Neural cell (in vitro differentiated cells): ENCODE measurements at regions not wholly inside any gene's neighbourhood (a gene's known extent, or its start where the extent isn't known, plus 50 kb on each side); places are given as distances from the start of the nearest gene placed in this dataset.

Source experiments
- H2AFZ ChIP-seq: fragments of 200-600, 300-800 bp; sonication (generic), shearing (Covaris generic); 2 replicates; pipeline ENCODE4 v1.6.0; 2014; ENCODE audit warnings: low read depth, mild to moderate bottlenecking, antibody characterized with exemption, low read length, moderate library complexity
- H3F3A ChIP-seq: fragments of 200-600 bp; shearing (Covaris generic); 2 replicates; pipeline ENCODE4 v1.6.1; 2016; ENCODE audit warnings: mild to moderate bottlenecking, moderate library complexity, mixed read lengths, antibody characterized with exemption, low read length; ENCODE audit not compliant: insufficient read depth, poor library complexity, severe bottlenecking
- H3K27ac ChIP-seq: fragments of 200-600, 300-800 bp; sonication (generic), shearing (Covaris generic); 2 replicates; pipeline ENCODE4 v1.5.1; 2014; ENCODE audit warnings: mild to moderate bottlenecking, low read length, moderate library complexity
- H3K27me3 ChIP-seq: fragments of 300-800, 200-600 bp; sonication (generic), shearing (Covaris generic); 2 replicates; pipeline ENCODE4 v1.6.0; 2014; ENCODE audit warnings: mild to moderate bottlenecking, low read depth, low read length, moderate library complexity; ENCODE audit not compliant: insufficient read depth
- H3K36me3 ChIP-seq: fragments of 300-800, 200-600 bp; sonication (generic), shearing (Covaris generic); 2 replicates; pipeline ENCODE4 v1.5.1; 2014; ENCODE audit warnings: mild to moderate bottlenecking, antibody characterized with exemption, low read length, moderate library complexity; ENCODE audit not compliant: insufficient read depth
- H3K4me2 ChIP-seq: fragments of 300-800, 200-600 bp; sonication (generic), shearing (Covaris generic); 2 replicates; pipeline ENCODE4 v1.6.0; 2014; ENCODE audit warnings: mild to moderate bottlenecking, low read length
- H3K4me3 ChIP-seq: fragments of 300-800, 200-600 bp; sonication (generic), shearing (Covaris generic); 2 replicates; pipeline ENCODE4 v1.5.1; 2014; ENCODE audit warnings: mild to moderate bottlenecking, low read length, moderate library complexity
- H3K79me2 ChIP-seq: fragments of 200-600 bp; shearing (Covaris generic); replicated peaks from 2 replicates; pipeline ENCODE4 v1.6.0; 2014; ENCODE audit warnings: mild to moderate bottlenecking, low read length, moderate library complexity; ENCODE audit not compliant: insufficient read depth
- H3K9ac ChIP-seq: fragments of 300-800, 200-600 bp; sonication (generic), shearing (Covaris generic); 2 replicates; pipeline ENCODE4 v1.6.1; 2016; ENCODE audit warnings: mild to moderate bottlenecking, low read length, mixed read lengths
- H3K9me2 ChIP-seq: fragments of 200-600 bp; shearing (Covaris generic); 2 replicates; pipeline ENCODE4 v1.6.1; 2016; ENCODE audit warnings: mild to moderate bottlenecking, low read length, mixed read lengths; ENCODE audit not compliant: insufficient read depth
- H3K9me3 ChIP-seq: fragments of 200-600, 300-800 bp; sonication (generic), shearing (Covaris generic); 2 replicates; pipeline ENCODE4 v1.6.1; 2016; ENCODE audit warnings: mild to moderate bottlenecking, mixed run types, low read length, moderate library complexity, mixed read lengths
- H4K20me1 ChIP-seq: fragments of 200-600 bp; shearing (Covaris generic); 2 replicates; pipeline ENCODE4 v1.6.1; 2016; ENCODE audit warnings: mild to moderate bottlenecking, mixed run types; ENCODE audit not compliant: insufficient read depth
- CTCF ChIP-seq: fragments of 450-650 bp; IDR thresholded peaks from 2 replicates; pipeline ENCODE4 v1.5.1; 2014; ENCODE audit warnings: antibody characterized with exemption, mild to moderate bottlenecking, moderate library complexity; ENCODE audit not compliant: poor library complexity, severe bottlenecking
- EP300 ChIP-seq: fragments of 450-650 bp; conservative IDR thresholded peaks from 2 replicates; pipeline ENCODE4 v1.6.1; 2014; ENCODE audit warnings: antibody characterized with exemption, mild to moderate bottlenecking, moderate library complexity; ENCODE audit not compliant: poor library complexity, severe bottlenecking
- EZH2 ChIP-seq: fragments of 200-600, 300-800 bp; shearing (Covaris generic), sonication (generic); IDR thresholded peaks from 2 replicates; pipeline ENCODE4 v1.6.1; 2014; ENCODE audit warnings: antibody characterized with exemption, low read length, borderline replicate concordance, mild to moderate bottlenecking; ENCODE audit not compliant: insufficient read depth, poor library complexity, severe bottlenecking
- MXI1 ChIP-seq: fragments of 450-650 bp; conservative IDR thresholded peaks from 2 replicates; pipeline ENCODE4 v1.6.1; 2014; ENCODE audit warnings: antibody characterized with exemption, mild to moderate bottlenecking; ENCODE audit not compliant: poor library complexity, severe bottlenecking
- POLR2AphosphoS5 ChIP-seq: IDR thresholded peaks from 2 replicates; pipeline ENCODE4 v1.6.1; 2012
- RAD21 ChIP-seq: fragments of 450-650 bp; conservative IDR thresholded peaks from 2 replicates; pipeline ENCODE4 v1.6.1; 2014; ENCODE audit warnings: antibody characterized with exemption, mild to moderate bottlenecking, moderate library complexity
- REST ChIP-seq: IDR thresholded peaks from 2 replicates; pipeline ENCODE4 v1.6.1; 2012; ENCODE audit warnings: borderline replicate concordance
- SMC3 ChIP-seq: fragments of 450-650 bp; conservative IDR thresholded peaks from 2 replicates; pipeline ENCODE4 v1.6.1; 2014; ENCODE audit warnings: antibody characterized with exemption, mild to moderate bottlenecking, moderate library complexity; ENCODE audit not compliant: poor library complexity
- TAF1 ChIP-seq: IDR thresholded peaks from 2 replicates; pipeline ENCODE4 v1.6.1; 2012; ENCODE audit warnings: low read depth

- Histone ChIP-seq H3K36me3 (no peaks in the 10 kb centered on the region), H3F3A (no peaks in the 10 kb centered on the region), H3K4me2 (no peak overlapping the region), H3K4me3 (no peak overlapping the region), H3K79me2 (no peaks in the 10 kb centered on the region), H3K27ac (no peak overlapping the region), H3K9me2 (no peaks in the 10 kb centered on the region), H3K9me3 (no peaks in the 10 kb centered on the region), H3K9ac (no peak overlapping the region), H2AFZ (no peak overlapping the region), H4K20me1 (no peaks in the 10 kb centered on the region), H3K27me3 (no peaks in the 10 kb centered on the region)
- TF ChIP-seq SMC3: no peak
Measured at GRCh38 chr17:72344613-72345012, 223.8 kb downstream of the SOX9 start.

GRCh38 chr17:72345088-72345487 is 224.3 kb downstream of the SOX9 start:
- Histone ChIP-seq H4K20me1 (no peaks in the 10 kb centered on the region), H3K79me2 (no peaks in the 10 kb centered on the region), H3K4me3 (no peak overlapping the region), H3K9me2 (no peaks in the 10 kb centered on the region), H3F3A (no peaks in the 10 kb centered on the region), H3K9me3 (no peaks in the 10 kb centered on the region), H3K27me3 (no peaks in the 10 kb centered on the region), H3K9ac (no peak overlapping the region), H2AFZ (no peak overlapping the region), H3K27ac (no peak overlapping the region), H3K4me2 (no peak overlapping the region), H3K36me3 (no peaks in the 10 kb centered on the region)
- TF ChIP-seq SMC3 (no peak), REST (no peak), RAD21 (no peak), EP300 (no peak), POLR2AphosphoS5 (no peak), MXI1 (no peak), EZH2 (no peak), CTCF (no peak), TAF1 (no peak)

GRCh38 chr17:72345536-72345935 is 224.7 kb downstream of the SOX9 start:
- no peak overlapping the region for H3K4me2 ChIP-seq
- no peak overlapping the region for H3K27ac ChIP-seq
- H3K36me3 ChIP-seq: no peaks in the 10 kb centered on the region
- no peaks in the 10 kb centered on the region for H3K27me3 ChIP-seq
- no peak overlapping the region for H3K9ac ChIP-seq
- no peaks in the 10 kb centered on the region for H3F3A ChIP-seq
- H3K9me2 ChIP-seq: no peaks in the 10 kb centered on the region
- no peaks in the 10 kb centered on the region for H3K79me2 ChIP-seq
- H3K4me3 ChIP-seq: no peak overlapping the region
- no peaks in the 10 kb centered on the region for H3K9me3 ChIP-seq
- H4K20me1 ChIP-seq: no peaks in the 10 kb centered on the region
- TF ChIP-seq POLR2AphosphoS5 (no peak), EP300 (no peak), MXI1 (no peak), REST (no peak), TAF1 (no peak), CTCF (no peak), RAD21 (no peak), SMC3 (no peak), EZH2 (no peak)
- H2AFZ ChIP-seq: no peak overlapping the region
